A549 (cell line): ENCODE measurements at regions not wholly inside any gene's neighbourhood (a gene's known extent, or its start where the extent isn't known, plus 50 kb on each side); places are given as distances from the start of the nearest gene placed in this dataset.

Experiments
- ATAC-seq, 2 experiments: fragments of 200-7000 bp in 1 of 2; fragments of >200 bp in 1 of 2; cut with Nextera tagmentation in 1 of 2; cut with Tn5 transposase in 1 of 2; 3 replicates each; pipeline versions ENCODE4 v1.8.0 to v1.9.1; 2018 to 2020; ENCODE audit warnings: mild to moderate bottlenecking in 1 of 2, moderate library complexity in 1 of 2
- CTCF ChIA-PET: fragments of 300-600 bp; sonication (Branson Sonifier 250); formaldehyde crosslinking; extraction: SDS; loops from one replicate; lab custom pipeline; 2021; ENCODE audit warnings: antibody characterized with exemption, inconsistent platforms; lab: Yijun Ruan, JAX
- POLR2A ChIA-PET: fragments of 350-600 bp; formaldehyde crosslinking; extraction: SDS; loops from one replicate; lab custom pipeline; 2021; ENCODE audit warnings: antibody characterized with exemption, inconsistent platforms; lab: Yijun Ruan, JAX
- DNase-seq, 2 experiments: peaks; one replicate each; pipeline versions ENCODE4 v3.0.0 to v3.0.0-alpha.2; 2011 to 2016; ENCODE audit warnings: low read depth in 1 of 2, low spot score in 1 of 2
- FAIRE-seq: peaks from 2 replicates; lab custom pipeline; 2011; peaks lifted over from hg19 to GRCh38; lab: Jason Lieb, UNC
- H3K27ac ChIP-seq, 2 experiments: fragments of >200 bp; sonication (Bioruptor Twin); formaldehyde crosslinking; 3 replicates each; pipeline ENCODE4 v1.5.1; 2016 to 2017
- H3K4me1 ChIP-seq: fragments of >200 bp; sonication (Bioruptor Twin); formaldehyde crosslinking; 3 replicates; pipeline ENCODE4 v1.6.1; 2016
- H3K4me2 ChIP-seq: fragments of >200 bp; sonication (Bioruptor Twin); formaldehyde crosslinking; 3 replicates; pipeline ENCODE4 v1.6.1; 2016
- H3K4me3 ChIP-seq: fragments of >200 bp; sonication (Bioruptor Twin); formaldehyde crosslinking; 3 replicates; pipeline ENCODE4 v1.5.1; 2016
- H3K9me3 ChIP-seq: fragments of >200 bp; sonication (Bioruptor Twin); formaldehyde crosslinking; 3 replicates; pipeline ENCODE4 v1.6.1; 2016
- CBX8 ChIP-seq: fragments of 200-600 bp; sonication (generic); IDR thresholded peaks from 2 replicates; pipeline ENCODE4 v1.6.1; 2016
- CEBPB ChIP-seq, 2 experiments: fragments of >200 bp in 1 of 2; sonication (Bioruptor Twin) in 1 of 2; formaldehyde crosslinking in 1 of 2; IDR thresholded peaks; 2 replicates each; pipeline ENCODE4 v1.6.1; 2012 to 2016
- CHD2 ChIP-seq: fragments of 150-350 bp; IDR thresholded peaks from 2 replicates; pipeline ENCODE4 v1.6.1; 2014; ENCODE audit warnings: low read length; ENCODE audit not compliant: partially characterized antibody
- CHD4 ChIP-seq: fragments of 200-600 bp; sonication (generic); IDR thresholded peaks from 2 replicates; pipeline ENCODE4 v1.6.1; 2016; ENCODE audit warnings: antibody characterized with exemption, mild to moderate bottlenecking, borderline replicate concordance
- CTCF ChIP-seq: fragments of >200 bp; sonication (Bioruptor Twin); formaldehyde crosslinking; IDR thresholded peaks from 3 replicates; pipeline ENCODE4 v1.5.1; 2016
- EHMT2 ChIP-seq: fragments of 200-600 bp; sonication (generic); IDR thresholded peaks from 2 replicates; pipeline ENCODE4 v1.6.1; 2016; ENCODE audit warnings: antibody characterized with exemption, low read depth, mild to moderate bottlenecking, moderate library complexity
- ELK1 ChIP-seq: fragments of 150-350 bp; IDR thresholded peaks from 2 replicates; pipeline ENCODE4 v1.6.1; 2014; ENCODE audit warnings: low read depth, mild to moderate bottlenecking, low read length
- ESRRA ChIP-seq: fragments of 150-350 bp; IDR thresholded peaks from 2 replicates; pipeline ENCODE4 v1.6.1; 2014; ENCODE audit warnings: mild to moderate bottlenecking, low read length, borderline replicate concordance
- FOSL2 ChIP-seq, 2 experiments: fragments of 450-650 bp in 1 of 2; fragments of >200 bp in 1 of 2; sonication (Bioruptor Twin) in 1 of 2; formaldehyde crosslinking; IDR thresholded peaks; 2 replicates each; pipeline versions ENCODE4 v1.5.0 to v1.6.1; 2016 to 2020; ENCODE audit warnings: mild to moderate bottlenecking in 1 of 2, moderate library complexity in 1 of 2
- HEYL ChIP-seq: fragments of 250-450 bp; sonication (Bioruptor Pico); IDR thresholded peaks from 2 replicates; pipeline ENCODE4 v1.8.0; 2021; ENCODE audit warnings: mild to moderate bottlenecking, moderate library complexity
- JUNB ChIP-seq: fragments of >200 bp; sonication (Bioruptor Twin); formaldehyde crosslinking; IDR thresholded peaks from 2 replicates; pipeline ENCODE4 v1.6.1; 2016
- KDM5A ChIP-seq: fragments of 200-600 bp; sonication (generic); IDR thresholded peaks from 2 replicates; pipeline ENCODE4 v1.6.1; 2016; ENCODE audit warnings: antibody characterized with exemption, mild to moderate bottlenecking
- MAX ChIP-seq: IDR thresholded peaks from 2 replicates; pipeline ENCODE4 v1.6.1; 2012
- MAZ ChIP-seq: fragments of 150-350 bp; IDR thresholded peaks from 2 replicates; pipeline ENCODE4 v1.6.1; 2014; ENCODE audit warnings: antibody characterized with exemption, low read depth, low read length, borderline replicate concordance
- NR3C1 ChIP-seq: fragments of >200 bp; sonication (Bioruptor Twin); formaldehyde crosslinking; IDR thresholded peaks from 3 replicates; pipeline ENCODE4 v1.6.1; 2017
- PHF8 ChIP-seq: fragments of 200-600 bp; sonication (generic); IDR thresholded peaks from 2 replicates; pipeline ENCODE4 v1.6.1; 2016; ENCODE audit warnings: low read depth, mild to moderate bottlenecking, antibody characterized with exemption, moderate library complexity, borderline replicate concordance
- POLR2A ChIP-seq: IDR thresholded peaks from 2 replicates; pipeline ENCODE4 v1.6.1; 2012; ENCODE audit warnings: mild to moderate bottlenecking, low read length
- POLR2AphosphoS2 ChIP-seq: conservative IDR thresholded peaks from 2 replicates; pipeline ENCODE4 v1.6.1; 2012; ENCODE audit warnings: low read length, improper control_type of control experiment, inconsistent platforms
- RCOR1 ChIP-seq: fragments of 150-350 bp; IDR thresholded peaks from 2 replicates; pipeline ENCODE4 v1.6.1; 2014; ENCODE audit warnings: antibody characterized with exemption, low read length, low read depth
- REST ChIP-seq: fragments of 200-600 bp; sonication (generic); IDR thresholded peaks from 2 replicates; pipeline ENCODE4 v1.6.1; 2016; ENCODE audit warnings: antibody characterized with exemption, mild to moderate bottlenecking, moderate library complexity
- RNF2 ChIP-seq: fragments of 200-600 bp; sonication (generic); IDR thresholded peaks from 2 replicates; pipeline ENCODE4 v1.6.1; 2016; ENCODE audit warnings: low read depth, mild to moderate bottlenecking, antibody characterized with exemption, moderate library complexity, borderline replicate concordance
- ZC3H11A ChIP-seq: fragments of 450-650 bp; IDR thresholded peaks from 2 replicates; pipeline ENCODE4 v1.6.1; 2014; ENCODE audit warnings: antibody characterized with exemption, mild to moderate bottlenecking
- WGBS: methylation state at CpG from one replicate; pipeline ENCODE4 v1.1.6; 2017; ENCODE audit errors: missing lambda C conversion rate; 5-methylcytosine and 5-hydroxymethylcytosine counted together
- TF ChIP-seq, protein P1 (sequence below): IDR thresholded peaks from 2 replicates; pipeline ENCODE4 v1.6.1; 2012; ENCODE audit warnings: low read depth, borderline replicate concordance

DNA sequence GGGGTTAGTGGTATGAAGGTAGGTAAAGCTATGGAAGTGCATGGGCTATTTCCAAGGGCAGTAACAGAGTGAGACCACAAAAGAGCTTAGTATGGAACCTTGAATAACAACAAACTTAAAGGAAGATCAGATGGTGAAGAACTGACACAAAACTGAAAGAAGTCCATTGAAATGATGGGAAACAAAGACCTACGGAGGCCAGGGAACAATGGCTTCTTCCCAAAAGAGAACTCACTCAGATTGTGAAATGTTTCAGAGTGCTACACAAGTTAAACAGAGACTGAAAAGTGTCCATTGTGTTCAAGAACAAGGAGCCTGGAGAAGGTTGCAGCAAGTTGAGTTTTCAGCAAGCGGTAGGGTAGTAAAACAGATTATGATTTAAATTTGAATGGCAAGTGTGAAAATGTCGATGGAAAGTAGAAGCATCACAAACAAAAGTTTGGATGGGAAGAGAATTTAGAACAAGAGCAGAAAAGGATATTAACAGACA lies 700.0 kb upstream of the NXPH2 start (continued):
- TF ChIP-seq REST = no peak

DNA sequence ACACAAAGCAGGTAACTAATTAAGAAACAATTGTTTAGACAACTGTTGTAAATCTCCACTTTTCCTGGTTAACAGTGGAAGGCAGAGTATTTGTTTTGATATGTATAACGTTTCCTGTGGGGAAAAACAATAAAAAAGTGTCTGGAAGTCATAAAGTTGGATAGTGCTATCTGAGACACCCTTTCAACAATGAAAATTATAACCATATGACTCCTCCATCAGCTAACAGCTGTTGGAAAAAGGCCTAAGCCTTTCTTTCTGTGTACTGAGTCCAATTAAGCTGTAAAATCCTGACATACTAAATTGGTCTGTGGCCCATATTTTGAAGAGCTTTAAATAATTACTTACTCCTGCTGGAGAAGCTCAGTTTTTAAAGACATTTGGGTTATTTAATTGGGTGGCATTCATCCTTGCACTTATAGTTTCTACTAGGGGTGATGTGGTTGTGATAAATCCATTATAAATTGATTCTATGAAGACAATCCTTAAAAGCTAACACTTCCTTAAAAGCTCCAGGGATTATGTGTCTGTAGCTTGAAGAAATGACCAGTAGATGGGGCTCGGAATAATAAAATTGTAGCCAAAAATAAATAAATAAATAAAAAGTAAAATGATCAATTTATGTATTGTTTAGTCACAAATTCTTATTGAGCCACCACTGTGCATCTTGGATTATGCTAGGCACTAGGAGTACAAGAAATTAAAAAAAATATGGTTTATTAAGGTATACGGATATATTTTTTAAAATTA lies 698.1 kb upstream of the NXPH2 start:
- ChIA-PET CTCF (interaction anchor here (0.9 to 1.2 kb wide), 2 partner anchors 9 to 531 kb away, joined by 3 to 4 read pairs; no protein-coding TSS in a partner anchor), POLR2A (no interaction called here)
- whole genome bisulfite sequencing = 15% methylated on average over 3 of the region's 3 CpGs
- TF ChIP-seq HEYL (CRISPR knock-in tag) (no peak), CHD4 (no peak), MAZ (no peak), ELK1 (no peak), CBX8 (no peak), ZC3H11A (no peak), CHD2 (no peak), CEBPB (IDR thresholded peaks at IDR 0.05) (no peak), ESRRA (no peak), KDM5A (no peak), POLR2AphosphoS2 (no peak), PHF8 (no peak), RNF2 (no peak)
- TF ChIP-seq, protein P1, sequence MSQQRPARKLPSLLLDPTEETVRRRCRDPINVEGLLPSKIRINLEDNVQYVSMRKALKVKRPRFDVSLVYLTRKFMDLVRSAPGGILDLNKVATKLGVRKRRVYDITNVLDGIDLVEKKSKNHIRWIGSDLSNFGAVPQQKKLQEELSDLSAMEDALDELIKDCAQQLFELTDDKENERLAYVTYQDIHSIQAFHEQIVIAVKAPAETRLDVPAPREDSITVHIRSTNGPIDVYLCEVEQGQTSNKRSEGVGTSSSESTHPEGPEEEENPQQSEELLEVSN = no peak
- Histone ChIP-seq H3K4me3 (no peak overlapping the region), H3K9me3 (no peaks in the 10 kb centered on the region), H3K4me1 (no peaks in the 10 kb centered on the region), H3K4me2 (no peak overlapping the region), H3K27ac (no peak overlapping the region)
- no peak for FAIRE-seq
- ATAC-seq = no peak
- peak in 1 of 2 experiments; percentile 0 for DNase-seq

- CTCF ChIA-PET = interaction anchor here (1.2 kb wide), 1 partner anchor 9 kb away, joined by 4 read pairs; no protein-coding TSS in a partner anchor
- WGBS = 48% methylated on average over 8 of the region's 8 CpGs
- DNase-seq = no peak
- POLR2A ChIA-PET = no interaction called here
- Histone ChIP-seq H3K27ac (no peak overlapping the region), H3K4me3 (no peak overlapping the region), H3K4me1 (no peaks in the 10 kb centered on the region), H3K4me2 (no peak overlapping the region), H3K9me3 (no peaks in the 10 kb centered on the region)
- ATAC-seq = no peak
- no peak for FAIRE-seq
- TF ChIP-seq EHMT2 (no peak), RCOR1 (no peak), CTCF (no peak), NR3C1 (no peak), JUNB (no peak), POLR2AphosphoS2 (no peak), FOSL2 (IDR thresholded peaks at IDR 0.05) (no peak), FOSL2 (CRISPR knock-in tag; IDR thresholded peaks at IDR 0.05) (no peak), REST (no peak), MAX (no peak), HEYL (CRISPR knock-in tag) (no peak), ZC3H11A (no peak), POLR2A (no peak)
Observed at GRCh38 chr2:139477618-139478017, 697.4 kb upstream of the NXPH2 start.
